Liver (tissue), 2 donors: ENCODE measurements at regions not wholly inside any gene's neighbourhood (a gene's known extent, or its start where the extent isn't known, plus 50 kb on each side); places are given as distances from the start of the nearest gene placed in this dataset.

Experiments used
- GABPA ChIP-seq, 2 donors: IDR thresholded peaks in 1 of 2; conservative IDR thresholded peaks in 1 of 2; 2 replicates each; pipeline ENCODE4 v1.6.1; 2016; ENCODE audit warnings: antibody characterized with exemption in 2 of 2, mild to moderate bottlenecking in 1 of 2, moderate library complexity in 1 of 2
- MAX ChIP-seq: IDR thresholded peaks from 2 replicates; pipeline ENCODE4 v1.6.1; 2016; ENCODE audit warnings: antibody characterized with exemption
- REST ChIP-seq: IDR thresholded peaks from 2 replicates; pipeline ENCODE4 v1.6.1; 2016; ENCODE audit warnings: antibody characterized with exemption, mild to moderate bottlenecking
- SP1 ChIP-seq: IDR thresholded peaks from 2 replicates; pipeline ENCODE4 v1.6.1; 2018; ENCODE audit warnings: antibody characterized with exemption, mild to moderate bottlenecking
- ZBTB33 ChIP-seq: IDR thresholded peaks from 2 replicates; pipeline ENCODE4 v1.6.1; 2016; ENCODE audit warnings: antibody characterized with exemption
- donor health status: healthy.

GRCh38 chr1:234931404-234931973, 197.1 kb downstream of the TOMM20 start:
- no peak for TF ChIP-seq REST
- no peak for TF ChIP-seq GABPA (IDR thresholded peaks at IDR 0.05 in 1 of 2, conservative IDR thresholded peaks at IDR 0.05 in 1 of 2)
- no peak for TF ChIP-seq SP1
- TF ChIP-seq ZBTB33: no peak
- no peak for TF ChIP-seq MAX
